Right cardiac atrium (tissue), 5 donors: ENCODE measurements at regions not wholly inside any gene's neighbourhood (a gene's known extent, or its start where the extent isn't known, plus 50 kb on each side); places are given as distances from the start of the nearest gene placed in this dataset.

ENCODE experiments used
- ATAC-seq, 2 donors: fragments of 200-7000 bp; cut with Tn5 transposase; one replicate each; pipeline versions ENCODE4 v1.8.0 to v1.9.1; 2020; ENCODE audit warnings: moderate library complexity in 2 of 2, mild to moderate bottlenecking in 1 of 2
- DNase-seq, 3 donors: peaks; one replicate each; pipeline ENCODE4 v3.0.0-alpha.2; 2020
- H3K27ac ChIP-seq: one replicate; pipeline ENCODE4 v1.5.1; 2013; ENCODE audit warnings: mild to moderate bottlenecking, low read length, control low read depth, moderate library complexity
- H3K27me3 ChIP-seq: one replicate; pipeline ENCODE4 v1.6.1; 2013; ENCODE audit not compliant: control insufficient read depth, insufficient read depth
- H3K4me1 ChIP-seq: one replicate; pipeline ENCODE4 v1.6.1; 2013; ENCODE audit warnings: low read length; ENCODE audit not compliant: control insufficient read depth, insufficient read depth
- H3K4me3 ChIP-seq: one replicate; pipeline ENCODE4 v1.5.1; 2013; ENCODE audit warnings: low read length, control low read depth
- H3K9me3 ChIP-seq: one replicate; pipeline ENCODE4 v1.6.1; 2013; ENCODE audit warnings: low read length; ENCODE audit not compliant: control insufficient read depth
- WGBS: extraction: QIAGEN DNeasy Blood & Tissue Kit; methylation state at CpG from one replicate; pipeline ENCODE4 v1.1.7; 2013; 5-methylcytosine and 5-hydroxymethylcytosine counted together
- intact Hi-C, 4 donors: fragments of 100-400 bp; cut with DNase I; formaldehyde crosslinking; loops; one replicate each; pipeline versions ENCODE4 v1.11.0 to v1.14.0; 2022 to 2023
- donor health status: healthy with polysubstance abuse.
- donor health status: DM: no; HTN: yes; CAD: no.
- donor health status: DM: no; HTN: no; CAD: no.
- donor health status: DM: no; HTN: yes; CAD: no; lungs with severe emphysema.
- donor health status: DM: yes; HTN: yes; CAD: no.

DNA sequence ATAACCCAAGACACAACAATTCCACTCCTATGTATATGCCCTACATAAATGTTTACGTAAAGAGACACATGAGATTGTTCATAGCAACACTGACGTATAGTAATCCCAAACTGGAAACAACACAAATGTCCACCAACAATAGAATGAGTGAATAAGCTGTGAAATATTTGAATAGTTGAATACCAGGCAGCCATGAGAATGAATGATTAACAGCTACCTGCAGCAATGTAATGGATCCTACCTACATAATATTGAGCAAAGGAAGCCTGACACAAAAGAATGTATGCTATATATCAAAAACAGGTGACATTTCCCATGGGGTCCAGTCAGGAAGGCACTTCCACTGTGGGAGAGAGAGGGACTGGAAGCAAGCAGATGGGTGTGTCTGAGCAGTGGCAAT, 92.8 kb upstream of the LINC01488 start:
- no peaks in the 10 kb centered on the region for H3K9me3 ChIP-seq
- intact Hi-C loops, result no loop called here
- H3K4me1 ChIP-seq, result no peaks in the 10 kb centered on the region
- H3K4me3 ChIP-seq, result no peak overlapping the region
- DNase-seq, result no peak
- no peak for ATAC-seq
- WGBS, result 44% methylated on average over 2 of the region's 2 CpGs
- no peak overlapping the region for H3K27ac ChIP-seq
- H3K27me3 ChIP-seq, result no peaks in the 10 kb centered on the region

DNA sequence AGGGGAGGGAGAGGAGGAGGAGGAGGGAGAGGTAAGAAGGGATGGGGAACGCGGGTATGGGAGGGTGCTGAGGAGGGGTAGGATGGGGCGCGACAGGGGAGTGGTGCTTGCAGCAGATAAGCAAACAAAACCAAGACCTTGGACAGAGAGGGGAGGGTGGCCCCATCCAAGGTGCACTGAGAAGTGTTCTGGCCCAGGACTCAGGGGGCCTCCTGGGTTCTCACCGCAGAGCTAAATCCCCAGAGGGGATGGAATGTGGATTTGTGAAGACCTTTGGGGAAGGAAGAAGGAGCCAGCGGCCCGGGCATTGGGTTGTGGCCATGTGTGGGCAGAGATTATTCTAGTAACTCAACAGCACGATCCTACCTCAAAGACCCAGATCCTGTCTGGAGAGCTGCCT, 90.9 kb upstream of the LINC01488 start:
- H3K27me3 ChIP-seq, result no peaks in the 10 kb centered on the region
- intact Hi-C loops, result no loop called here
- H3K27ac ChIP-seq, result no peak overlapping the region
- ATAC-seq (no peak), DNase-seq (no peak)
- WGBS, result 72% methylated on average over 8 of the region's 8 CpGs
- no peaks in the 10 kb centered on the region for H3K4me1 ChIP-seq
- H3K9me3 ChIP-seq, result no peaks in the 10 kb centered on the region
- H3K4me3 ChIP-seq, result no peak overlapping the region

DNA sequence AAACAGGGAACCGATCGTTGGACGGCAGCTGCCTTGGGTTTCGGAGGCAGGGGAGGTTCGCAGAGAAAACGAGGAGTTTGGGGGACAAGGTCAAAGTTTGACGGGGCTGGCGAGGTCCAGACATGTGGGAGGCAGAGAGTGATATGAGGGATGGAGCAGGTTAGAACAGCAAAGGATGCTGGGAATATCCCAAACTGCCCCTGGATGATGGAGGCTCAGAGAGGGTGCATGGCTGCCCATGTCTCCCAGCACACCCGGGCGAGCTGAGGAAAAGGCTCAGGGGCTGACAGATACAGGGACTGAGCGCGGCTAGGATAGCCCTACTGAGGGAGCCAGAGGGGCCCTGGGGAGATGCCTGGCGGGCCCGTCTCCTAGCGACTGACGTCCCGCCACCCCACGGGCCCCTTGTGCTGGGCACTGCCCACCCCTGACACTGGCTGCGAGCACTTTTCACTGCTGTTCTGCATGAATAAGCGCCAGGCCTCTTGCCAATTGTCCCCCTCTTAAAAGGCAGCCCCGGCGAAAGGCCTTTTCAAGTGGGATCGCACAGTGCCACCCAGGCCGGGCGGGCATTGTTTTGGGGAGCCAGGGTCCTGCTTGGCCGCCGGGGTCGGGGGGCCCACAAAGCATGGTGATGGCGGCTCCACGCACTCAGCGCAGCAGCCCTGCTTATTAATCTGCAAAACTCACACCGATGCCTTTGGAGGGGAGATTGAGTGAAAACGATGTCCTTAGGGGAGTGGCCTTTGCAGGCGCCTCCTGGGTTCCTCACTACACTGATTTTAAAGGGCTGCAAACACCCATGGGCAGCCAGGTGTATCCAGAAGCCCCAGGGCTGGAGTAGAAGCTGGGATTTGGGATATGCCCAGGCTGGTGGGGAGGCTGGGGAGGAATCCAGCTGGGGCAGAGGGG, 90.0 kb upstream of the LINC01488 start:
- DNase-seq (peak in 2 of 3 donors; percentile 28 to 34), ATAC-seq (no peak)
- no peaks in the 10 kb centered on the region for H3K27me3 ChIP-seq
- no peak overlapping the region for H3K27ac ChIP-seq
- H3K4me3 ChIP-seq, result no peak overlapping the region
- no peaks in the 10 kb centered on the region for H3K9me3 ChIP-seq
- 90% methylated on average over 34 of the region's 34 CpGs for WGBS
- intact Hi-C loops, result no loop called here
- H3K4me1 ChIP-seq, result no peaks in the 10 kb centered on the region

DNA sequence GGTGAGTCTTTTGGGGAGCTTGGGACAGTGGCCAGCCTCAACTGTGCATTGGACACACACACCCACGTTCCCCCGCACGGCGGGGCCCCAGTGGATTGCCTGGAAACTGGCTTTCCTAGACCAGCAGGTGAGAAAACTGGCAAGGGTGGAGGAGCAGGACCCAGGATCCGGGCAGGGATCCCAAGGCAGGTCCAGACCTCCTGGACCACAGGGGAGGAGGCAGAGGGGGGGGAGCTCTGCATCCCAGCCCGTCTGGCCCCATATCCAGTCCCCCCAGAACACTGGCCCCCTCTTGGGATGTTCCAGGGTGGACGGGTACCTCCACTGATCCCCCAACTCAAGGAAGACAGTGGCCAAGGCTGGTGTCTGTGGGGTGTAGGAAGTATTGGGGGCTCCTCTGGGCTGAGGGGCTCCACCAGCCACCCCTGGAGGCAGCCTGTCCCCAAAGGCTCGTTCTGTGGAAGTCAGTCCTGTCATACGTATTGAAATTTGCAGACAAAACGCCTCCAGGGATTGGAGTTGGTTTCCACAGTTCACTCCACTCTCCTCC, 89.3 kb upstream of the LINC01488 start:
- Histone ChIP-seq H3K4me1 (no peaks in the 10 kb centered on the region), H3K27ac (no peak overlapping the region), H3K27me3 (no peaks in the 10 kb centered on the region), H3K4me3 (no peak overlapping the region), H3K9me3 (no peaks in the 10 kb centered on the region)
- intact Hi-C loops, result no loop called here
- DNase-seq (peak in 2 of 3 donors; percentile 25 to 26), ATAC-seq (no peak)
- 72% methylated on average over 10 of the region's 10 CpGs for WGBS

DNA sequence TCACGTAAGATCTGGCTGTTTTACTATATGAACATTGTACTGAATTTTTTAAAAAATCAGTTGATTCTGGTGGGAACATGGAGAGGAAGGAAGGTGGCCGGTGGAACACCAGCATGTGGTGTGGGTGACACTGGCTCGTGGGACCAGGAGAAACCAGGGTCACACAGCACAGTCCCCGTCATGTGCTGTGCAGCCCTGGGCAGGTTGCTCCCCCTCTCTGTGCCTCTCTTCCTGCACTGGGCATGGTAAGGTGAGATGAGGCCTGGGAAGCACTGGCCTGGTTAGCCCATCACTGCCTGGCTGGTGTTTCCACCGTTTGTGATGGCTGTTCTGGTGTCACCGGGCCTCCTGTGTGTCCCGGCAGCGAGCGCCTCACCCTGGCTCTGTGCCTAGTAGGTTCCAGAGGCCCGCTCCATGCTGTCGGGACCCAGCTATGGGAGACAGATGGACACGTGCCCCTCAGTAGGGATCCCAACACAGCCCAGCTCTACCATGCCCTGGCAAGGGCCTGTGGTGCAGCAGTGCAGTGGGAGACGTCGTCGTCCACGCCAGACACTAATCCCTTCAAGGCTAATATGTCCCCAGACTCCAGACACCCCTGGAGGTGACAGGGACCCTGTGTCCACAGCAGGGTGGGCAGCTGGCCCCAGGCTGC, 88.2 kb upstream of the LINC01488 start:
- intact Hi-C loops, result no loop called here
- no peak overlapping the region for H3K4me3 ChIP-seq
- 87% methylated on average over 16 of the region's 16 CpGs for WGBS
- H3K27me3 ChIP-seq, result no peaks in the 10 kb centered on the region
- ATAC-seq (no peak), DNase-seq (peak in 1 of 3 donors; percentile 55)
- no peaks in the 10 kb centered on the region for H3K9me3 ChIP-seq
- no peaks in the 10 kb centered on the region for H3K4me1 ChIP-seq
- H3K27ac ChIP-seq, result no peak overlapping the region

DNA sequence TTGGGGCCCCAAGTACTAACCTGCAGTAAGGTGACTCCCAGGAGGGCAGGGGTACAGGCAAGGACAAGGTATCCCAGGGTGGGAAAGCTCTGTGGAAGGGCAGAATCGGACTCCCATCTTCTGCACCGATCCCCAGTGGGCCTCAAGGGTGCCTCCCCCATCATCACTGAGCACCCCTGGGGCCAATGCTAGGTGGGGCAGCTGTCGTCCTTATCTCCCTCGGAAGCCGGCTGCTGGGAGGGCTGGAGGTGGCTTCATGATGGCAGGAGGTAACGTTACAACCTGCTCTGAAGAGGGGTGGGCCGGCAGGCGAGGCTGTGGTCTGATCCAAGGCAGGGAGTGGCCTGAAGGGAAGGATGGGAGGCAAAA, 87.6 kb upstream of the LINC01488 start:
- DNase-seq, result no peak

DNA sequence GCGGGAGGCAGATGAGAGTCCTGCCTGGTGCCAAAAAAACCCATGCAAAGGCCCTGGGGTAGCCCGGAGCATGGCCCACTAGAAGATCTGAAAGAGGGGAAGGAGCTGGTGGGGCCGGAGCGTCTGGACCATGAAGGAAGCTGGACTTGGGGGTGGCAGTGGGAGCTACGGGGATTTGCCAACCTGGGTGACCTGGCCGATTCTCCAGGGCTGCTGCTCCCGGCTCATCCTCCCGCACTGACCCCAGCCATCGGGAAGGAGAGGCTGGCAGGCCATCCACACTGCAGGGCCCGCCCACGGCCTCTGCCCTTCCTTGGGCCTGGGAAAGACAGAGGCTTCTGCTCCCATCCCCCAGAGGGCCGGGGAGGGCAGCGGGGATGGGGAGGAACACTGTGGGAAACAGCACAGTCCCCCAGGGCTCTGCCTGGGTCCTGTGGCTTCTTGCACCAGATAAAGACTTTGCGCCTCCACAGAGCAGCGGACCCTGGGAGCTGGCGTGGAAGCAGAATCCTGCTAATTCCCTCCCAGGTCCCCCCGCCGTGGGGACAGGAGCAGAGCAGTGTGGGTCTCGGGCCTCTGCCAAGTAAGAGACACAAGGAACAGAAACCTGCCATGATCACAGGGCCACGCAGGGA, 87.1 kb upstream of the LINC01488 start:
- intact Hi-C loops, result no loop called here
- no peak overlapping the region for H3K27ac ChIP-seq
- H3K4me3 ChIP-seq, result no peak overlapping the region
- H3K9me3 ChIP-seq, result no peaks in the 10 kb centered on the region
- WGBS, result 73% methylated on average over 20 of the region's 20 CpGs
- DNase-seq (peak; percentile 18 to 80 (median 55)), ATAC-seq (peak in 1 of 2 donors; percentile 8)
- H3K27me3 ChIP-seq, result no peaks in the 10 kb centered on the region
- no peaks in the 10 kb centered on the region for H3K4me1 ChIP-seq

More for the DNA sequence above, 87.6 kb upstream of the LINC01488 start:
- Histone ChIP-seq H3K27ac (no peak overlapping the region), H3K27me3 (no peaks in the 10 kb centered on the region), H3K4me1 (no peaks in the 10 kb centered on the region), H3K4me3 (no peak overlapping the region), H3K9me3 (no peaks in the 10 kb centered on the region)
- WGBS, result 77% methylated on average over 8 of the region's 8 CpGs
- intact Hi-C loops, result no loop called here
- ATAC-seq, result no peak

DNA sequence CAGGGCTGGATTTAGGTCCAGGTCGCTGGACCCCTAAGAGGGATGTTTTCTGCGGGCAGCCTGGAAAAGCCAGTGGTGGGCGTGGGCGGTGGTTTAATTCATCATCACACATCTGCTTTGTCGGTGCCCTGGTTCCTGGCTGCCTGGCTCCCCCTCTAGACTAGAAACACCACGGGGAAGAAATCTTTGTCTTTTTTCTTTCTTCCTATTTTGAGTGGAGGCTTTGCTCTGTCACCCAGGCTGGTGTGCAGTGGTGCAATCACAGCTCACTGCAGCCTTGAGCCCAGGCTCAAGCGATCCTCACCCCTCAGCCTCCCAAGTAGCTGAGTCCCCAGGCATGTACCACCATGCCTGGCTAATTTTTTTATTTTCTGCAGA, 86.6 kb upstream of the LINC01488 start:
- Histone ChIP-seq H3K27me3 (no peaks in the 10 kb centered on the region), H3K4me1 (no peaks in the 10 kb centered on the region), H3K9me3 (no peaks in the 10 kb centered on the region), H3K4me3 (no peak overlapping the region), H3K27ac (no peak overlapping the region)
- ATAC-seq, result no peak
- WGBS, result 69% methylated on average over 7 of the region's 7 CpGs
- intact Hi-C loops, result no loop called here
- no peak for DNase-seq

DNA sequence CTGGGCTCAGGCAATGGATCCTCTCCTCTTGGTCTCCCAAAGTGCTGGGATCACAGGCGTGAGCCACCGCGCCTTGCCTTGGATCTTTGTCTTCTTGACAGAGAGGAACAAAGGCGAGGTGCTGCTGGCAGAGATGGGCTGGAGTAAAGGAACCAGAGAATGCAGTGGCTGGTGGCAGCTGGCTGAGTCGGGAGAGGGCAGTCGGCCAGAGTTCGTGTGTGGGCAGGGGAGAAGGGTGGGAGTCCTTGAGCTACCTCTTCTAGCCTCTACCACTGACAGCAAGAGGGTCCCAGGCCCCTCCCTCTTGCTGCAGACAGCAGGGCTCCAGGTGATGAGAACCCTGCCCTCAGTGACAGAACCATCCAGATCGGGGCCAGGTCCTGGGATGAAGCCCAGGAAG, 86.2 kb upstream of the LINC01488 start:
- DNase-seq, result peak in 2 of 3 donors; percentile 1 to 26

DNA sequence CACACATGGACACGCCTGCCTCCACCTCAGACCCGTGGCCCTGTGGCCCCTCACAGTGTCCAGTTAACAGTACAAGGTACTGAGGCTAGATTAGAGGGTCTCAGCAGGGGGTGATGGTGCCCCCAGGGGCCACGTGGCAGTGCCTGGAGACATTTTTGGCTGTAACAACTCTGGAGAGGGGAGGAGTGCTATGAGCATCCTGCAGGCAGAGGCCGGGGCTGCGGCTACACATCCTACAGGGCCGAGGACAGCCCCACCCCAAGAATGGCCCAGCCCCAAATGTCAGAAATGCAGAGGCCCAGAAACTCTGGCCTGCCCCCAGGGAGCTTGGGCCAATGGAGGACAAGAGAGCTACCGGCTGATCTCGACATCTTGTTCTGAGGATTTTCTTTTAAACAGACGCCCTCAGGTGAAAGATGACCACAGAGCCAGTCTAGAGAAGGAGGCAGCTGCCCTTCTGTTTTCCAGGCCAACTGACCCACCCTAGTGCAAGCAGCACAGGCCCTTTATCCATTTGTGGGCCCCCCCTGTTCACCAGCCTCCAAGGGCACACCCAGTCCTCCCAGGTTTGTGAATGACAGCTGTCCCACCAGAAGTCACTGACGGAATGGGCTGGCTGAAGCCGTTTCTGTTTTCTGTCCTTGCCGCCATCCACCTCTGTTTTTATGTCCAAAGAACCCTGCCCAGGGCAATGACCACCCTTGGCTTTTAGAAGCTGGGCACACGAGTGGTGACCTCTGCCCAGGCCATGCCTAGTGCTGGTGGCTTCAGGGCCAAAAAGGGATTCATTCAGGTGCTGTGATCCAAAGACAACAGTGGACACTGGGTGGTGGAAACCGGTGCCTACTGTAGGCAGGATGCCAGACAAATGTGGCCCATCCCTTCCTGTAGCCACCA, 85.2 kb upstream of the LINC01488 start:
- Histone ChIP-seq H3K27me3 (no peaks in the 10 kb centered on the region), H3K27ac (no peak overlapping the region), H3K4me1 (no peaks in the 10 kb centered on the region), H3K9me3 (no peaks in the 10 kb centered on the region), H3K4me3 (no peak overlapping the region)
- DNase-seq, result peak in 1 of 3 donors; percentile 24
- WGBS, result 82% methylated on average over 14 of the region's 14 CpGs
- intact Hi-C loops, result no loop called here
- no peak for ATAC-seq

More for the DNA sequence above, 86.2 kb upstream of the LINC01488 start:
- no peak overlapping the region for H3K27ac ChIP-seq
- no peak overlapping the region for H3K4me3 ChIP-seq
- no peaks in the 10 kb centered on the region for H3K27me3 ChIP-seq
- H3K4me1 ChIP-seq, result no peaks in the 10 kb centered on the region
- intact Hi-C loops, result no loop called here
- H3K9me3 ChIP-seq, result no peaks in the 10 kb centered on the region
- 87% methylated on average over 8 of the region's 8 CpGs for WGBS
- no peak for ATAC-seq
